Suppressor macrophage treated with lipopolysaccharide for 4 hours (primary cell): ENCODE measurements at regions not wholly inside any gene's neighbourhood (a gene's known extent, or its start where the extent isn't known, plus 50 kb on each side); places are given as distances from the start of the nearest gene placed in this dataset.
A peak's percentile ranks its signal among the peaks of the same experiment; 100 is the strongest.

Experiments used
- DNase-seq: peaks from one replicate; pipeline ENCODE4 v3.0.0-alpha.2; 2020

- no peak for DNase-seq
Observed at GRCh38 chr1:98278055-98278454, 357.2 kb upstream of the DPYD start.

- DNase-seq, result peak; percentile 32
Observed at GRCh38 chr1:98277118-98277517, 356.3 kb upstream of the DPYD start.

- no peak for DNase-seq
Observed at GRCh38 chr1:98276514-98276913, 355.7 kb upstream of the DPYD start.

- DNase-seq, result no peak
Observed at GRCh38 chr1:98268316-98268715, 347.5 kb upstream of the DPYD start.

GRCh38 chr1:98267423-98267822, 346.6 kb upstream of the DPYD start:
- DNase-seq, result no peak

- DNase-seq, result no peak
Observed at GRCh38 chr1:98264727-98265126, 343.9 kb upstream of the DPYD start.

GRCh38 chr1:98260839-98261238, 340.0 kb upstream of the DPYD start:
- no peak for DNase-seq

GRCh38 chr1:98260412-98260811, 339.6 kb upstream of the DPYD start:
- no peak for DNase-seq

- DNase-seq, result peak; percentile 8
Observed at GRCh38 chr1:98256700-98257099, 335.9 kb upstream of the DPYD start.

- DNase-seq, result no peak
Observed at GRCh38 chr1:98253145-98253544, 332.3 kb upstream of the DPYD start.

GRCh38 chr1:98251497-98251896, 330.7 kb upstream of the DPYD start:
- no peak for DNase-seq

GRCh38 chr1:98232678-98233077, 311.8 kb upstream of the DPYD start:
- DNase-seq, result no peak

- no peak for DNase-seq
Observed at GRCh38 chr1:98222706-98223105, 301.9 kb upstream of the DPYD start.

- no peak for DNase-seq
Observed at GRCh38 chr1:98221923-98222322, 301.1 kb upstream of the DPYD start.

GRCh38 chr1:98217601-98218000, 296.8 kb upstream of the DPYD start:
- DNase-seq, result no peak

GRCh38 chr1:98216304-98216703, 295.5 kb upstream of the DPYD start:
- DNase-seq, result no peak

- DNase-seq, result no peak
Observed at GRCh38 chr1:98211271-98211845, 290.5 kb upstream of the DPYD start.

GRCh38 chr1:98210563-98210962, 289.7 kb upstream of the DPYD start:
- DNase-seq, result no peak

- no peak for DNase-seq
Observed at GRCh38 chr1:98210064-98210463, 289.2 kb upstream of the DPYD start.

GRCh38 chr1:98205291-98206017, 284.6 kb upstream of the DPYD start:
- no peak for DNase-seq

GRCh38 chr1:98203466-98203865, 282.6 kb upstream of the DPYD start:
- DNase-seq, result no peak

GRCh38 chr1:98201666-98202081, 280.8 kb upstream of the DPYD start:
- DNase-seq, result no peak

- DNase-seq, result no peak
Observed at GRCh38 chr1:98197356-98197755, 276.5 kb upstream of the DPYD start.

- no peak for DNase-seq
Observed at GRCh38 chr1:98196012-98196411, 275.2 kb upstream of the DPYD start.

- peak; percentile 26 for DNase-seq
Observed at GRCh38 chr1:98188774-98189173, 267.9 kb upstream of the DPYD start.
